HCEC 1CT (cell line): ENCODE measurements at regions not wholly inside any gene's neighbourhood (a gene's known extent, or its start where the extent isn't known, plus 50 kb on each side); places are given as distances from the start of the nearest gene placed in this dataset.

ENCODE experiments used
- DNase-seq: peaks from one replicate; pipeline ENCODE4 v3.0.0-alpha.2; 2017

DNA sequence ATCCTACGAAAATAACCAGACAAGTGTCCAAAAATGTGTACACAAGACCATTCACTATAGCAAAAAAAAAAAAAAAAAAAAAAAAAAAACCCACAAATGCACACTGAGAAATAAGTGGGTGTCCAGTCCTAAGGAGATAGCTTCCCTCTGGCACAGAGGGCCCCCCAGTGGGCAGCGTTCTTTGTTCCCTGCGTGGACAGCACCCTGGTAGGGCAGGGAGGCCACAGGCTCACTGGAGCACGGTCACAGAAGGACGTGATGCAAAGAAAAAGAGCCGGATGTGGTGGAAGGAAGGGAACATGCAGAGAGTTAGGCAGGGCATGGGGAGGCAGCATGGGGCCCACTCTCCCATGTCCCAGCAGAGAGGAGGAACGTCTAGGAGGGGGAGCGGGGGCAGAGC is 210.7 kb upstream of the NSMCE3 start:
- no peak for DNase-seq

DNA sequence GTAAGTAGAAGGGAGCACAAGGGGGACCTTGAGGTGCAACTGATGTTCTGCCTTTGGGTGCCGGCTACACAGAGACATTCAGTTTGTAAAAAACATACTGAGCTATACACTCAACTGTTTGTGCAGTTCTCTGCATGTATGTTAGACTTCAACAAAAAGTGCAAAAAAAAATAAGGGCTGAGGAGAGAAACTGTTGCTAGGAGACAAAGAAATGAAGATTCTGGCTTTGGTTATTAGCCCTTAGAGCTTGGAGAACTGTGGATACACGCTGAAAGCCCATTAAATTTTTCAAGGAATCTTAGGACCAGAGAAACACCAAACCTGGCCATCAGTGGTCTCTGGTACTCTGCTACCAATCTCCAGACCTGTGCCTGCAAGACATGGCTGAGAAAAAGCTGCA is 207.6 kb upstream of the NSMCE3 start:
- DNase-seq: no peak

GRCh38 chr15:29476503-29477080 is 207.0 kb upstream of the NSMCE3 start:
- DNase-seq: no peak

GRCh38 chr15:29475096-29475495 is 205.5 kb upstream of the NSMCE3 start:
- DNase-seq: no peak

DNA sequence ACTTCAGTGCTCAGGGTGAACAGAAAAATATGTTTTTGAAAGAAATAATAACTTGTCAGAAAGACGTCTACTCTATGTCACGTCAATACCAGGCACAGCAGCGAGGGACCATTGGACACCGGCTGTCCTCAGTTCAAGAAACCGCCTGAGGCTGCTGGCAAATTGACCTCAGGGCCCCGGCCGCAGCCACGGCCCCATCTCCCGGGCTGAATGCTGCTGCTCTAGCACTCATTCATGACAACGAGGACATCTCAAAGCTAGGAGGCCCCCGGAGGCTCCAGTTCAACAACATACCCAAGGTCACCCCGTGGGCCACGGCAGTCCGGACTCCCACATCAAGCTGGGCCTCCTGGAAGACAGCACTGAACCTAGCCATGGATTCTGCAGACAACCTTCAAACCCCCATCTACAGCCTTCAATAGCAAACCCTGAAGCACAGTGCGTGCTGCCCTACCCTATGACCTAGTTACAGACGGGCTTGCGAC is 204.0 kb upstream of the NSMCE3 start:
- no peak for DNase-seq

DNA sequence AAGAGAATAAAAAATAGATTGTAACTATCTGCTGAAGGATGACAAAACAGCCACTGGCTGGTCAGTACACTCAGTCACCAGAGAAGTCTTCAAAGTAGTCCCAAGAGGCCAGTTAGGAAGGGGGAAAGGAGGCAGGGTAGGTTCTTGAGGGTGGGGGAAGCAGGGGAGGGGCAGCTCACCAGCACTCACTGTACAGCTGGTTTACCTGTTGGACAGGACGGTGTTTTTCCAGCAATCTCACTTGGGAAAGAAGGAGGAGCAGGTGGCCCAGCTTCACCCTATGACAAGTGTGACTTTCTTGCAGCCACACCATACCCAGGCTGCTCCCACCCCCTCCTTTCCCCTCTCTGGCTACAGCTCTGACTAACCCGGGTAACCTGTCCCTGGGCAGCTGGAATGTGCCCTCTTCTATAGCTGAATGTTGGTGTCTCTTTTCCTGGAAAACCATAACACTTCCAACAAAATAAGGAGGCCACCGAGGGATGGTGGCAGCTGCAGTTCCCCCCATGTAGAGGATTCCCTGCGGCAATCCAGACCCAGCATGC is 203.4 kb upstream of the NSMCE3 start:
- no peak for DNase-seq

DNA sequence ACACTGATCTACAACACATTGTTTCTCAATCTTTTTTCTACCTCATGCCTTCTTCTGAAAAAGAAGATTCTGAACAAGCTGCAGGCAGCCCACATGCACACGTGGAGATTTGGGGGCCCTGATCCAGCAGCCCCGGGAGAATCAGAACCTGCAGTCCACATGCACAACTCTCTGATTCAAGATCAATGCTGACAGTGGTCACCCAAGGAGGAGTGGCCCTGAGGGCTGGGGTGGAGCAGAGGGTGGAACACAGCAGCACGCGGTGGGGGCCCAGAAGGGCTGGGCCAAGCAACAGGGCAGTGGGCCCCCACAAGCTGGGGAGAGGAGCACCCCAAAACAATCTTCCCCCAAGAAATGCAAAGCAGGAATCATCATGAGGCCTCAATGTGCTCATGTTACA is 202.1 kb upstream of the NSMCE3 start:
- DNase-seq: no peak

GRCh38 chr15:29471306-29471705 is 201.7 kb upstream of the NSMCE3 start:
- DNase-seq: no peak

- DNase-seq: no peak
Measured at GRCh38 chr15:29470794-29471193, 201.2 kb upstream of the NSMCE3 start.

DNA sequence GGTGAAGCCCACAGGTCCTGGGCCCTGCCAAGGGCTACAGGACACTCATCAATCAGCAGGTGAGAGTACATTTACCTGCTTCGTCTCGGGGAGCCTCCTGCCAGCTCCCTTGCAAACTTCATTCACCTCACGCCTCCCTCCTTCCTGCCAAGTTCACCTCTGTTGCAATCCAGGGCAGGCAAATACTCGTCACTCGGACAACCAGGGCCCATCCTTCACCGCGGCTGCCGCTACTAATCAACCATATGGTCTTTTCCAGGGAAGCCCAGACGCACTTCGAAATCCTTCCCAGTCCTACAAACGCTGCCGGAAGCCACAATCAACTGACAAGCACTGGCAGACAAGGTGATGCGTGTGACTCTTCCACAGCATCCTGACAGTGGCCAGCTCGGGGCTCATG is 200.7 kb upstream of the NSMCE3 start:
- no peak for DNase-seq

GRCh38 chr15:29468899-29469298 is 199.3 kb upstream of the NSMCE3 start:
- no peak for DNase-seq

DNA sequence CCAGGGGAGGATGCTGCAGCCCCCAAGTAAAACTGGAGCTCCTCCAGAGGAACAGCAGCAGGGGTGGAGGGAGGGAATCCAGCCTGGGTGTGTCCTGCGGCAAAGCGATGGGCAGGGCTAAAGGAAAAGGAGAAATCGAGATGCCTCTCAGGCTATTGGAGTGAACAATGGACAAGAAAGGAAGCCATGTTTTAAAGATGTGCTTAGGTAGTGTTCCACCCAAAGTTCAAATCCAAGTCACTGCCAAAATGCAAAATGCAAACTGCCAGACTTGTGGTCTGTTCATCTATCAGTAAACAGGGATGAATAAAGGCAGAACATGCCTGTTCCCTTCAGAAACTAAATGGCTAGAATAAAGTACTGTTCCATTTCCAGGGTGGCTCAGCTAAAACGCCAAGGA is 197.5 kb upstream of the NSMCE3 start:
- DNase-seq: no peak

- DNase-seq: no peak
Measured at GRCh38 chr15:29466292-29466691, 196.7 kb upstream of the NSMCE3 start.

GRCh38 chr15:29465816-29466215 is 196.2 kb upstream of the NSMCE3 start:
- DNase-seq: no peak

DNA sequence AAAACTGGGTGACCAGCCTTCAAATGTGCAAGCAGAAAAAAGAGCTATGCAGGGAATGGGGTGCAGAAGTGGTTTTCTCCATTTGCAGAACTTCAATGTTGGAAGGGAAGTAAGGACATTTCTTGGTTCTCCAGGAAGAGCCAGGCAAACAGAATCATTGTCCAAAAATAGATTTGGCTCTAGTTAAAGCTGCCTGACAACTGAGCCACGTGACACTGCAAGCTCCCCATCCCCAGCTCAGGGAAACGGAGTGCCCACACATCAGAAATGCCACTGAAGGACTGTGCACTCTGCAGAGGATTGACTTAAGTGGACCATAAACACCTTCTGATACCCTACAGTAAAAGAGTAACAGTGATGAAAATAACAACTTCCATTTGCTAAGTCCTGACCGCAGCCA is 195.6 kb upstream of the NSMCE3 start:
- DNase-seq: no peak

GRCh38 chr15:29461877-29462276 is 192.3 kb upstream of the NSMCE3 start:
- DNase-seq: no peak

DNA sequence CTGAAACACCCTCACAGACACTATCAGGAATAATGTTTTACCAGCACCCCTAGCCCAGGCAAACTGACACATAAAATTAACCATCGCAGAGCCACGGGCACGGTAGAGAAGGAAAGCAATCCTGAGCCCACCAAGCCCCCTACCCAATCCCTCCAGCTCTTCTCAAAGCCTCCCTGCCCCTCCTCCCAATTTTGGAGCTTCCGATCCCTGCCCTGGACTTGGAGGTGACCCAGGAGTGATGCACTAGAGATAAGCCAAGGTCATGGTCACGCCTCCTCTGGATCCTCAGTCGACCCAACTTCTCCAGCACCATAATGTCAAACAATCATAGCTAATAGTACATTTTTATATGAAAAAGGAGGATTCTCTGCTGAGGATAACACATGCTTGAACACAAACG is 188.7 kb upstream of the NSMCE3 start:
- no peak for DNase-seq

DNA sequence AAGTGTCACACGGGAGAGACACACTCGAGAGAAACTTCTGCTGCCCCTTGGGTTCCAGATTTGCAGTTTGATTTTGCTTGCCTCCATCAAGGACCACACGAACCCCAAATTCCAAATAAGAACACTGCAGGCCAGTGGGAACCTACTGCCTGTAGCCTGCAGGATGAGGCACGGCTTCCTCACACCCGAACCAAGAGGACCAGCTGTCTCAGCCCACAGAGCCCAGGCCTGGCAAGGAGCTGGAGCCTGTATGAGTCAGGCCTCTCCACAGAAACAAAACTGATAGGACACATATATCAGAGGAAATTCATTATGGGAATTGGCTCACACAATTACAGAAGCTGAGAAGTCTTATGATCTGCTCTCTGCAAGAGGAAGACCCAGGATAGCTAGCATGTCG is 188.1 kb upstream of the NSMCE3 start:
- DNase-seq: peak; percentile 18

DNA sequence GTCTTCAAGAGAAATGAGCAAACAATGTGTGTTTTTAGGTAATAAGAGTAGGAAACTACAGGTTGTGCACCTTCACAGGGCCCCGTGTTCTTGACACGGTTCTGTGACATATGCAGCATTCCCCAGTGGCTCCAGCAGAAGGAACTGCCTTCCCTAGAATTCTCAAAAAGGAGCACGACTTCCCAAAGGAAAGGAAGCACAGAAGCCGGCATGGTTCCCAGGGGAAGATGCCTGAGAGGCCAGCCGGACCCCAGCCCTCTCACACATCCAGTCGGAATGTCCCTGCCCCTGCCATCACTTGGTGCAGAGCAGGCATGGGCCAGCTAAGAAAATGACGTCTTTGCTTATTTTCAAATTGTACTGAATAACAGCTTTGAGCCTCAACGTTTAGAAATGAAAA is 187.3 kb upstream of the NSMCE3 start:
- no peak for DNase-seq

GRCh38 chr15:29456255-29456654 is 186.6 kb upstream of the NSMCE3 start:
- DNase-seq: no peak

DNA sequence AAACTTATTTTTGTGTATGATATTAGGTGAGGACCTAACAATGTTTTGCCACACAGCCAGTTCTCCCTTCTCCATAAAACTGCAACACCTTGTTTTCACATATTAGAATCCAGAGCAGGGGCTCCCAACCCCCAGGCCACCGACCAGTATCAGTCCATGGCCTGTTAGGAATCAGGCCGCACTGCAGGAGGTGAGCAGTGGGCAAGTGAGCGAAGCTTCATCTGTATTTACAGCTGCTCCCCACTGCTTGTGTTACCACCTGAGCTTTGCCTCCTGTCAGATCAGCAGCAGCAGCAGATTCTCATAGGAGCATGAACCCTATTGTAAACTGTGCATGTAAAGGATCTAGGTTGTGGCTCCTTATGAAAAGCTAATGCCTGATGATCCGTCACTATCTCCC is 185.9 kb upstream of the NSMCE3 start:
- no peak for DNase-seq

DNA sequence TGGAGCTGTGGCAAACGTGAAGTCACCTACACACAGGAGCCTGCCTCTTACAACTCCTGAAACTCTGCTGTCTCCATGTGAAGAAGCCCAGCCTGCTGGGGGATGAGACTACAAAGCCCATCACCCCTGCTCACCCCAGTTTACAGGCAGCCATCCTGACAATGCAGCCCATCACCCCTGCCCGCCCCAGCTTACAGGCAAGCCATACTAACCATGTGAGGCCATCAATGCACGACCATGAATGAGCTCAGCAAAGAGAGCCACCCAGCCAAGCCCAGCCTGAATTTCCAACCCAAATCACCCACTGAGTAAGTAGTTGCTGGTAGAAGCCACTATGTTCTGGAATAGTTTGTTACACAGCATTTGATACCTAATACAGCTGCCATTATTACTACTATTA is 185.4 kb upstream of the NSMCE3 start:
- DNase-seq: no peak

DNA sequence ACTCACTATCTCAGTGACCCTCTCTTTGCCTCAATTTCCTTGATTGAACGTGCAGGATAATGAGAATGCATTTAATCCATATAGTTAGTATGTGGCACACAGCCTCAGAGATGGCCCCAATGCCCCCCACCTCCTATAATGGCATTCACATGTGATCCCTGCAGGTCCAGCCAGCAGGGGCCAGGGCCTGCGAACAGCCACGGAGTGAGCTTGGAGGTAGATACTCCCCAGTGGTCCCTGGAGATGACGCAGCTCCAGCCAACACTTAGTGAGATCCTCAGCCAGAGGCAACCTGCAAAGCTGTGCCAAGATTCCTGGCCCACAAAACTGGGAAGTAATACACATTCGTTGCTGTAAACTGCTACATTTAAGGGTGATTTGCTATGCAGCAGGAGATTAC is 184.9 kb upstream of the NSMCE3 start:
- DNase-seq: no peak

- DNase-seq: no peak
Measured at GRCh38 chr15:29452881-29453731, 183.5 kb upstream of the NSMCE3 start.
